ENCODE measurements at regions not wholly inside any gene's neighbourhood (a gene's known extent, or its start where the extent isn't known, plus 50 kb on each side); places are given as distances from the start of the nearest gene placed in this dataset.
"Not testable (repeated sequence)": the region's sequence is repeated elsewhere in the genome, so short reads cannot be mapped to it uniquely, and the experiment has no call there.

- DNase-seq, result no peak
Observed at GRCh38 chr1:148354913-148355308, 128.2 kb downstream of the PPIAL4G start.

GRCh38 chr1:148354284-148354912 lies 128.7 kb downstream of the PPIAL4G start:
- DNase-seq, result no peak

GRCh38 chr1:148353461-148354283 lies 129.4 kb downstream of the PPIAL4G start:
- peak; percentile 34 for DNase-seq

DNA sequence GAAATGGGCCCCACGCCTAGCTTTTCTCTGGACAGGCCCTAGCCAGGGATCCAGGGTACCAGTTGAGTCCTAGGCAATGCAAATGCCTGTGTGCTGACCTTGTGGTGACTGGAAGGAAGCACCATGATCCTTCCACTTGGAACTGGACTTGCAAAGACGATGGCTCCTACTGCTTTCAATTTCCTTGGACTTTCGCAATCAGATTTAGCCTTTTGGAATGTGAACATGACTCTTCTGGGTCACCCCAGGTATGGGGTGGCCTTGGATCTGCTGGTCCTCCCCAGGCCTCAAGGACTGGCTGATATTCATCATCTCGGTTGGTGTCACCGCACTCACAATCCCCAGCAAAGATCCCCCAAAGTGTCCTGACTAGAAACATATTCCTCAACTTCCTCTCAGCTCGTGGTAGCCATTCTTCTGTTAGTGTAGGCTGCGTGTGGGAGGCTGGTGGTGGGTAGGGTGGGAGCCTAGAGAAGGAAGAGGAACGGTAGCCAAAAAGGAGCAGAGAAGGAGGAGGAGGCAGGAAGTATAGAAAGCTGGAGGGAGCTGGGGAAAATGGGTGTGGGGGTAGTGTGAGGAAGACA lies 130.5 kb downstream of the PPIAL4G start:
- DNase-seq, result no peak

DNA sequence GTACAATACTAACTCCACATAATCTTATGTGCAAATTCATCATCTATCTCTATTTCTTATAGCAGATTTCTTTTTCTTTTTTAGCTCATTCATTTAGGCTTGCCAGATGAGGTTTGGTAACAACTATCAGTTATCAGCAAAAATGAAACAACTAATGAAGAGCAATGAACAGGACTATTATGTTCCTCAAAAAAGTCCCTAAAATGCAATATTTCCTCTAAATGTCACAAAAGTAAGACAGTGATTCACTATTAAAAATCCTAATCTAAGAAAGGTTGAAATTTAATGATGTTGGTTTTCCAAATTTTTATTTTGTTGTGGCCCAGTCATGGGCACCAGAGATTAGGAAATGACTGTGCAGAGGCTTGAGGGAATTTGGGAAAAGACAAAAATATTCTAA lies 135.3 kb downstream of the PPIAL4G start:
- no peak for DNase-seq

- DNase-seq, result not testable (repeated sequence)
Observed at GRCh38 chr1:148345659-148346151, 137.4 kb downstream of the PPIAL4G start.

DNA sequence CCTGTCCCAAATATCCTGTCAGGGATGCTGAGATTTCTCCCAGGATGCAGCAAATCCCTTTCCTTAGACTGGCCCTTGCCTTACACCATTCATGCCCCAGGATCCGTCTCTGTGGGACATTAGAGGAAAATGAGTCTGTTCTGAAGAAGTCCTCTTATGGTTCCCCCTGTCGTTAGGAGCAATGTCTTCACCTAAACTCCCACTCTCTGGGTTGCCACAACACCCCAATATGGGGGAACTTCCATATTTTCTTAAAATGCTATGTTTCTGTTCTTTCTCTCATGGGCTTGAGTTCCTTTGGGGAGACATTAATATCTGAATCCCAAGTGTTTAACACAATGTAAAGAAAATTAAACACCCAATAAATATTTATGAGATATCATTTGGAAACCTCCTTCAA lies 138.5 kb downstream of the PPIAL4G start:
- not testable (repeated sequence) for DNase-seq

GRCh38 chr1:148341729-148342128 lies 141.4 kb downstream of the PPIAL4G start:
- not testable (repeated sequence) for DNase-seq

DNA sequence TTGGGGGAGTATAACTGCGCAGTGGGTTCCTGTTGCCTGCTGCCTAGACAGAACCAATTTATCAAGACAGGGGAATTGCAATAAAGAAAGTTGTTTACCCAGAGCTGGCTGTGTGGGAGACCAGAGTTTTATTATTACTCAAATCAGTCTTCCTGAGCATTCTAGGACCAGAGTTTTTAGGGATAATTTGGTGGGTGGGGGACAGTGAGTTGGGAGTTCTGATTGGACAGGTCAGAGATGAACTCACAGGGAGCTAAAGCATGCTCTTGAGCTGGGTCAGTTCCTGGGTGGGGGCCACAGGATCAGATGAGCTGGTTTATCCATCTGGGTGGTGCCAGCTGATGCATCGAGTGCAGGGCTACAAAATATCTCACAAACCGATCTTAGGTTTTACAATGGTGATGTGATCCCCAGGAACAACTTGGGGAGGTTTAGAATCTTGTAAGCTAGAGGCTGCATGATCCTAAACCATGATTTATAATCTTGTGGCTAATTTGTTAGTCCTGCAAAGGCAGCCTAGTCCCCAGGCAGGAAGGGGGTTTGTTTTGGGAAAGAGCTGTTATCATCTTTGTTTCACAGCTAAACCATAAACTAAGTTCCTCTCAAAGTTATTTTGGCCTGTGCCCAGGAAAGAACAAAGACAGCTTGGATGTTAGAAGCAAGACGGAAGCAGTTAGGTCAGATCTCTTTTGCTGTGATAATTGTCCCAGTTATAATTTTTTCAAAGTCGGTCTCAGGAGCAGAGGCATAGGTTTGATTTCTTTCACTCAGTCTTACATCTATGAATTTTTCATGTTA lies 146.8 kb downstream of the PPIAL4G start:
- not testable (repeated sequence) for DNase-seq

GRCh38 chr1:148334339-148335130 lies 148.6 kb downstream of the PPIAL4G start:
- peak; percentile 99 for DNase-seq

DNA sequence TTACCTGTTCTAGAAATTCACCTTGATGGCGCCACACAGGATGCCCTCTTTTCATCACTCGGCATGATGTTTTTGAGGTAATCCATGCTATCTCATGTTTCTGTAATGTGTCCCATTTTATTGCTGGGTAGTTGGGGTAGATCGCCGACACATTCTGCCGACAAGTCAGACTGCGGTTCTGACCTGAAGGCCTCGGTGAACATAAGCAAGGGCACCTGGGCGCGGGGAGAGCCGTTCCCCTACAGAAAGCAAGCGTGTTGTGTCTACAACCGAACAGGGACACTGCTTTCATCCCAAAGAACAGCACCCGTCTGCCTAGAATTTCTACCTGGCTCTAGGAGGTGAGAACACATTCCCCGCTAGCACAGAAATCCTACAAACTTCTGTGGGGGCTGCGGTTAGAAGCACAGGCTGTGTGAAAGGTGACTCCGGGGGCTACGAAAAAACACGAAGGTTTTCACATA lies 149.2 kb downstream of the PPIAL4G start:
- DNase-seq, result no peak

DNA sequence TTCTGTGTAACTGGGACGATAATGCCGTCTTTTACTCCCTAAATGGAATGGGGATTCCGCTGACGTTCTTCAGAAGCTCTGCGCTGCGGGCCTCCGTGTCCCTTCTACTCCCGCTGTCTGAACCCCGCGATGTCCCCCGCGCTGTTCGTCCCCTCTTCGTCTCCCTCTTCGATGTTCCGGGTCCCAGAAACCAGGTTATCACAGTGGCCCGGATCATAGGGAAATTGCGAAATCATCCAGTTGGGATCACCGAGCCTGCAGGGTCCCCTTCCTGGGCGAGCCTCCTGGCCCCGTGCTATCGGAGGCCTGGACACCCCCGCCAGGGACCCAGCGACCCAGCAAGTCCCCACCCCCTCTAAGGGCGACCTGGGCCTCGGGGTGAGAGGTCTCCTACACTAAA lies 154.2 kb downstream of the PPIAL4G start:
- DNase-seq, result no peak

DNA sequence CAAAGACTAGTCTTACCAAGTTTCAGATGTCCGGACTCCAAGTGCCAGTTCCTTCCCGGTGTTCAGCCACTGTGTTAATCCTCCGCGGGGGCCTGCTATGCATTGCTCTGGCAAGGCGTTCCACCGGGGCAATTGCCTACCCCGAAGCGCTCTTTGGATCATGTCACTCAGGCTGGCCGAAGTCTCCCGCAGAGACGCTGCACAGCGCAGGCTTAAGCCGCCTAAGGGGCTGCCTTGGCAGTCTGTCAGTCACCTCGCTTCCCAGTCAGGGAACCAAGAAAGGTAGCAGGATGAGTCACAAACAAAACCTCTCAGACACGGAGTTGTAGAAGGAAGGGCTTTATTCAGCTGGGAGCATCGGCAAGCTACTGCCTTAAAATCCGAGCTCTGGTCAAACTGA lies 158.1 kb downstream of the PPIAL4G start:
- DNase-seq, result not testable (repeated sequence)

- not testable (repeated sequence) for DNase-seq
Observed at GRCh38 chr1:148324465-148324864, 158.6 kb downstream of the PPIAL4G start.

- DNase-seq, result not testable (repeated sequence)
Observed at GRCh38 chr1:148320079-148320478, 163.0 kb downstream of the PPIAL4G start.

- no peak for DNase-seq
Observed at GRCh38 chr1:148318904-148319242, 164.2 kb downstream of the PPIAL4G start.

- DNase-seq, result peak; percentile 96
Observed at GRCh38 chr1:148318123-148318903, 164.8 kb downstream of the PPIAL4G start.

GRCh38 chr1:148317288-148317985 lies 165.4 kb upstream of the NBPF11 start:
- DNase-seq, result no peak

GRCh38 chr1:148315071-148315811 lies 163.2 kb upstream of the NBPF11 start:
- peak; percentile 70 for DNase-seq

DNA sequence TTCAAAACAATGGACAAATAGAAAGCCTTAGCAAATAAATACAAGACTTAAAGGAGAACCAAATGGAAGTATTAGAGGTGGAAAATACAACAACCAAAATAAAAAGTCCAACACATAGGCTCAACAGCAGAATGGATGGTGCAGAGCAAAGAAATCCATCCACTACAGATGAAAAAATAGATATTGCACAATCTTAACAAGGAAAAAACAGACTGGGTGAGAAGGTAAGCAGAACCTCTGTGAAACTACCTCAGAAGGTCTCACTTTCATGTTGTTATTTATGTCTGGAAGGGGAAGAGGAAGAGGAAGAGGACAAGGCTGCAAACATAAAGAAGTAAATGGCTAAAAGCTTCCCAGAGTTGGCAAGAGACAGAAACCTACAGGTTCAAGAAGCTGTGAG lies 158.7 kb upstream of the NBPF11 start:
- DNase-seq, result no peak

Measured in MV-4-11 (cell line).